GM12874 (cell line): ENCODE measurements at regions not wholly inside any gene's neighbourhood (a gene's known extent, or its start where the extent isn't known, plus 50 kb on each side); places are given as distances from the start of the nearest gene placed in this dataset.

Experiments used
- TF ChIP-seq, protein P1 (sequence below): IDR thresholded peaks from 2 replicates; pipeline ENCODE4 v1.5.1; 2011; ENCODE audit warnings: low read depth, mild to moderate bottlenecking, control low read depth, low read length, moderate library complexity; ENCODE audit not compliant: insufficient read depth

DNA sequence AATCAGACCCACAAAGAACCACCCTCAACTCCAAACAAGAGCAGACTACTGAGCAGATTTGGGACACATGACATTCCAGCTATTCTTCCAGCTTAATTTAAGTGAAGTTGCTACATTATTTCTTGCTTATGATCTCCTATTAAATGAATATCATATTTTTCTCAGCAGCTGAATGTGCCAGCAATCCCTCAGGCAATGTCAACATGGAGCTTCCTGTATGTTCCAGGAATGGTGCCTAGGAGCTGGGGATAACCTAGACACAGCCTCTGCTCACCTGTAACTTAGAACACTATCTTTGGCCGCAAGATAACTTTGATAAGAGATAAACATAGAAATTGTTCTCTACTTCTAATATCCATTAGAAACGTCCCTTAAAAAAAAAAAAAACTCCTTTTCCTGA is 274.4 kb upstream of the RASGEF1B start:
- TF ChIP-seq, protein P1, sequence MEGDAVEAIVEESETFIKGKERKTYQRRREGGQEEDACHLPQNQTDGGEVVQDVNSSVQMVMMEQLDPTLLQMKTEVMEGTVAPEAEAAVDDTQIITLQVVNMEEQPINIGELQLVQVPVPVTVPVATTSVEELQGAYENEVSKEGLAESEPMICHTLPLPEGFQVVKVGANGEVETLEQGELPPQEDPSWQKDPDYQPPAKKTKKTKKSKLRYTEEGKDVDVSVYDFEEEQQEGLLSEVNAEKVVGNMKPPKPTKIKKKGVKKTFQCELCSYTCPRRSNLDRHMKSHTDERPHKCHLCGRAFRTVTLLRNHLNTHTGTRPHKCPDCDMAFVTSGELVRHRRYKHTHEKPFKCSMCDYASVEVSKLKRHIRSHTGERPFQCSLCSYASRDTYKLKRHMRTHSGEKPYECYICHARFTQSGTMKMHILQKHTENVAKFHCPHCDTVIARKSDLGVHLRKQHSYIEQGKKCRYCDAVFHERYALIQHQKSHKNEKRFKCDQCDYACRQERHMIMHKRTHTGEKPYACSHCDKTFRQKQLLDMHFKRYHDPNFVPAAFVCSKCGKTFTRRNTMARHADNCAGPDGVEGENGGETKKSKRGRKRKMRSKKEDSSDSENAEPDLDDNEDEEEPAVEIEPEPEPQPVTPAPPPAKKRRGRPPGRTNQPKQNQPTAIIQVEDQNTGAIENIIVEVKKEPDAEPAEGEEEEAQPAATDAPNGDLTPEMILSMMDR = no peak

DNA sequence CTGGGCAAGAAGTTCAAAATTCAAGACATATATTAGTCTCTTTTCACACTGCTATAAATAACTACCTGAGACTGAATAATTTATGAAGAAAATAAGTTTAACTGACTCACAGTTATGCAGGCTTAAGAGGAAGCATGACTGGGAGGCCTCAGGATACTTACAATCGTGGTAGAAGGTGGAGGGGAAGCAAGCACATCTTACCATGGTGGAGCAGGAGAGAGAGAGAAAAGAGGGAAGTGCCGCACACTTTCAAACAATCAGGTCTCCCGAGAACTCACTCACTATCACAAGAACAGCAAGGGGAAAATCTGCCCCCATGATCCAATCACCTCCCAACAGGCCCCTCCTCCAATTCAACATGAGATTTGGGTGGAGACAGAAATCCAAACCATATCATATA is 273.3 kb upstream of the RASGEF1B start:
- TF ChIP-seq, protein P1 = no peak

DNA sequence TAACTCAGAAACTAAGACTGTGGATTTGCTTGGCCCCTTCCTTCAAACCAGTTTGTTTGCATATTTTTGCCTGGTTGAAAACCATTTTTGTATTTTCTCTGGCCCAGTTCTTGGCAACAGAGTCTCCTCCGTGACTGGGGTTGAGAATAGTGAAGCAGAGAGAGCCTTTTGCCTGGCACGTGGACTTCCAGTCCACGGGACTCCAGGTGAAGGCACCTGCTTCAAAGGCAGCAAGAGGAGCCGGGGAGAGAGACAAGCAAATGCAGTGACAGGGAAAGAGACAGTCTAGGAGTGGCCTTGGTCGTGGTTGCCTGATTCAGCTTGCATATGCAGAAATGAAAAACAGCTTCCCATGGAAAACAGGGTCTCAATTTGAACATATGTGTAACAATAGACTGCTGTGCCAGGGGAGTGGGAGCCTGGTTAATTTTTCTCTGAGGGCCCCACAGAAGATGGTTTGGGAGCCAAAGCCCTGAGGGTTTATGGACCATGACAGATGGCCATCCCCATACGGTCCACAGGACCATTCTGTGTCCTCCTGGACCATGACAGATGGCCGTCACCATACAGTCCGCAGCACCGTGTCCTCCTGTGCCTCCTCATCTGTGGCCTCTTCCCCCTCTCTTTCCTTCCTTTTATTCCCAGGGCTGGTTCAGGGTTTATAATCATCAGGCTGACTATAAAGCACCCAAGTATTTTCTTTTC is 272.2 kb upstream of the RASGEF1B start:
- TF ChIP-seq, protein P1 = no peak

DNA sequence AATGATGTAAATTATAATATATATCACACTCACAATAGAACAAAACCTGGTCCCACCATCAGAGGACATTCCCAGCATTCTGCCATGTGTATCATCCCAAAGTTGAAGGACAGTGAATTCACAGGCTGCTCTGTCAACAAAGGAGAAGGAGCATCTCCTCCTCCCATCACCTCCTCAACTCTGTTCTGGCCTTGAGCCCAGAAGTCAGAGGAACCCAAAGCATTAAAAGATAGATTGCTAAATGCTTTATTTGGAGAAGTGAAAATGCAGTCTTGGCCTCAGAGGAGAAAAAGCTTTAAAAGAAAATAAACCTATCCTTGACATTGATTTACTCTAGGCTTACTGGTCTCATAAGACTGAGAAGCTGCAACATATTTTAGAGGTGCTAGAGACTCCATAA is 268.8 kb upstream of the RASGEF1B start:
- TF ChIP-seq, protein P1 = no peak

DNA sequence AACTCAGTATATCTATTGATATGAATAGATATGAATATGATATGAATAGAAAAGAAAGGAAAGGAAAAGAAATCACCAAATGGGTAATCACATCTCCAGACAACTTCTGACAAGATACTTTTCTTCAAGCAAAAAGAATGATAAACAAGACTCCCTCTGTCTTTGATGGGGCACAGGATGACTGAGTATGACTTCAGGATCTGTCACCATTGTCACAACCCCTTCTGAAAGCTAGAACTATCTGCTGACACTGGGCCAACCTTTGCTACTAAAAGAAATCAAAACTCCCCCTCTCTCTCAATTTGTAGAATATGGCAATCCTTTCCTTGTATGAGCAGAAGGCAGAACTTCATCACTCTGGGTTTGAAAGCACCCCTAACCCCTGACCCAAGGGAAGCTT is 267.2 kb upstream of the RASGEF1B start:
- TF ChIP-seq, protein P1 = no peak

DNA sequence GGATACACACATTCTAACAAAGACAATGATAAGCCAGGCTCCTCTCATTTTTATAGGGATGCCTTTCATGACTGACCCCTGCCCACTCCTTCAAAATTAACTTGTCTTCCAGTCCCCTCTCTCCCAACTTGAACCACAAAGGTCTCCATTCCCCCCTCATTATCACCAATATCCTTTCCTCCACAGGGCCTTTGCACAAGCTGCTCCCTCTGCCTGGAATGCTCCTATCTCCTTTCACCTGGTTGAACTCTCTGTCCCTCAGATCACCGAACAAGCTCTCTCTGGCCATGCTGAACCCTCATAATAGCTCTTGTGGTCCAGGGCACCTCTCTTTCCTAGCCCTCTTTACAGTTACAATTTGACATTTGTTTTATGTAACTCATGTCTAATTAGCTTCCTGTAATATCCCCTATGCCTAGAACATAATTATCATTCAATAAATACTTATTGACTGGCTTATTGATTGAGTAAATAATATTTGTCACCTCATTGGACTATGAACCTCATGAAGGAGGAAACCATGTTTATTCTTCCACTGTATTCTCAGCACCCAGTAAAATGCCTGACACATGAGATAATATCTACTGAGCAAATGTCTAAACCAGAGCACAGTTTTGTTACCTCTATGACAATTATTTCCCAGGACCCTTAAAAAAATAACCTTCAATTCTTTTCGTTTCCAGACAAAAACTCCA is 266.3 kb upstream of the RASGEF1B start:
- TF ChIP-seq, protein P1 = no peak

DNA sequence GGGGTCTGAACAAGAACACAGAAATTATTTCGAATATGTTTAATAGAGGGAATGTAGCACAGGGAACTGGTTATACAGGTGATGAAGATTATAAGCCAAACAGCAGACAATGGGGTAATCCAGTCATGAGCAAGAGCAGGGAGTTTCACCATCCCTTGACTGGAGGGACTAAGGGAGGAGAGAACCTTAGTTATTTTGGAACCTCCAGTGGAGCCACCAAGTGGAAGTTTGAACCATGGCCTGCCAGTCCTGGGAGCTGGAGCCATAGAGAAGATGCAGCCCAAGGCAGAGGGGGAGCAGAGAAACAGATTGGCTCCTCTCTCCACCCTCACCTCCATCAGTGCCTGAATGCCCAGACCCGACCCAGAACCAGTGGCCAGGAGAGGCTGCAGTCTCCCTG is 264.6 kb upstream of the RASGEF1B start:
- TF ChIP-seq, protein P1 = no peak
